Stimulated activated naive CD8-positive, alpha-beta T cell treated with anti-CD3 and anti-CD28 coated beads, Interleukin-15, amount 100 ng/mL, for 72 hours (primary cell): ENCODE measurements at regions not wholly inside any gene's neighbourhood (a gene's known extent, or its start where the extent isn't known, plus 50 kb on each side); places are given as distances from the start of the nearest gene placed in this dataset.

ENCODE experiments used
- ATAC-seq: fragments of 150-1000 bp; cut with Tn5 transposase; 2 replicates; pipeline ENCODE4 v1.10.0; 2021; ENCODE audit warnings: mild to moderate bottlenecking, moderate library complexity
- DNase-seq, 2 donors: peaks; one replicate each; pipeline ENCODE4 v3.0.0; 2021 to 2022
- H3K27ac Mint-ChIP-seq, 2 donors: one replicate each; pipeline ENCODE4 v1.8.0; 2022; ENCODE audit warnings: mild to moderate bottlenecking in 2 of 2, mixed read lengths in 2 of 2, moderate library complexity in 2 of 2
- H3K27me3 Mint-ChIP-seq: one replicate; pipeline ENCODE4 v1.8.0; 2022; ENCODE audit warnings: mixed read lengths
- H3K4me1 Mint-ChIP-seq: one replicate; pipeline ENCODE4 v1.8.0; 2022; ENCODE audit warnings: mild to moderate bottlenecking, mixed read lengths
- H3K4me3 Mint-ChIP-seq, 2 donors: one replicate each; pipeline ENCODE4 v1.8.0; 2022; ENCODE audit warnings: mild to moderate bottlenecking in 2 of 2, mixed read lengths in 2 of 2, moderate library complexity in 1 of 2
- H3K9me3 Mint-ChIP-seq, 2 donors: one replicate each; pipeline ENCODE4 v1.8.0; 2022; ENCODE audit warnings: mixed read lengths in 2 of 2

DNA sequence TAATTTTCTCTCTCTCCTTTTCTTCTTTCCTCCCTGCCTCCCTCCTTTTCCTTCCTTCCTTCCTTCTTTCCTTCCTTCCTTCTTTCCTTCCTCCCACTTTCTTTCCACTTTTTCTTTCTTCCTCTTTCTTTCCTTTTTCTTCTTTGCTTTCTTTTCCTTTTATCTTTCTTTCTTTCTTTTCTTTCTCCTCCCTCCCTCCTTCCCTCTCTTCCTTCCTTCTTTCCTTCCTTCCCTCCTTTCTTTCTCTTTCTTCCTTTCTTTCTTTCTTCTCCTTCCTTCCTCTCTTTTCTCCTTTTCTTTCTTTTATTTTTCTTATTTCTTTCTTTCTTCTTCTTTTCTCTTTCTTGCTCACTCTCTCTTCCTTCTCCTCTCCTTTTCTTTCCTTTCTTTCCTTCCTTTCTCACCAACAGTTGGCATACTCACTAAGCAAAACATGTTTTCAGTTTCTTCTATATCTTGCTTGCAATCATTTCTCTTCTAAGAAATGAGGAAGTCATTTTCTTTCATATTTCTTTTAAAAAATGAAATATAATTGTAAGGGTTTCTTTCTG is 97.1 kb upstream of the MAF start:
- no peaks in the 10 kb centered on the region for H3K27me3 Mint-ChIP-seq
- ATAC-seq (no peak), DNase-seq (no peak)
- no peak overlapping the region for H3K4me3 Mint-ChIP-seq
- peak overlapping the region in 1 of 2 donors; percentile 29 for H3K27ac Mint-ChIP-seq
- no peaks in the 10 kb centered on the region for H3K4me1 Mint-ChIP-seq
- peaks cover 11 to 12% of the 10 kb centered on the region in 2 donors for H3K9me3 Mint-ChIP-seq

DNA sequence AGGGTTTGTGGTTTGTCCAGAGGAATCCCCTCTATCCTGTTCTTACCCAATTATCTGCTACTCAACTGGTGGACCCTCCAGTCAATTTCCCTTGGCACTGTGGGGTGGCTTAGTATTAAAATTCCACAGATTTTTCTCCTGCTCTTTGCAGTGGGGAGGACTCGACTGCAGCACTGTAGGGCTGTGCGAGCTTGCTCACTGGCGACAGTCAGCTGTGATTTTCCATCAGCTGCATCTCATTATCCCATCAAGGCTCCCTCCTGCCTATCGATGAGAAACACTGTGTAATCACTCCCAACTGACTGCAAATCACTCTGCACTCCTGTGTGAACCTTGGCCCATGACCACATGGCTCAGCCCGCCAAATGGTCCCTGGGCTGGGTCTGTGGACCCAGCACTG is 90.5 kb upstream of the MAF start:
- no peak for DNase-seq
- Mint-ChIP-seq H3K4me3 (no peak overlapping the region), H3K9me3 (no peaks in the 10 kb centered on the region), H3K4me1 (no peaks in the 10 kb centered on the region), H3K27me3 (no peaks in the 10 kb centered on the region), H3K27ac (no peak overlapping the region)
- ATAC-seq, result no peak

DNA sequence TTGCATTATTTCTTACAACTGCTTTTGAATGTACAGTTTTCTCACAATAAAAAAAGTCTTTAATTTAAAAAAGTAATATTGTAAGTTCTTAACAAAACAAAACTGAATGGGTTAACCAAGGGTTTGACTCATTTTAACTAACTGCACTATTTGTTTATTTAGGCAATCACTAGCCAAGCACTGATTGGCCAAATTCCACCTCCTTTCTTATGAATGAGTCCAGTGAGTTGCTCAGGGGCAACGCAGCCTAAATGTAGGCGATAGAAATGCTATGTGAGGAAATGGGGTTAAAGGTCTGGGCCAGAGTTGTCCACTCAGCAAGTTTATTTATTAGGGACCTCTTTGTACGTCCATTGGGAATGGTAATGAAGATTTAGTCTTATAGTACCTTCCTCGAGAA is 89.6 kb upstream of the MAF start:
- no peak overlapping the region for H3K27ac Mint-ChIP-seq
- H3K4me1 Mint-ChIP-seq, result no peaks in the 10 kb centered on the region
- no peaks in the 10 kb centered on the region for H3K9me3 Mint-ChIP-seq
- DNase-seq, result no peak
- no peaks in the 10 kb centered on the region for H3K27me3 Mint-ChIP-seq
- no peak overlapping the region for H3K4me3 Mint-ChIP-seq
- no peak for ATAC-seq

DNA sequence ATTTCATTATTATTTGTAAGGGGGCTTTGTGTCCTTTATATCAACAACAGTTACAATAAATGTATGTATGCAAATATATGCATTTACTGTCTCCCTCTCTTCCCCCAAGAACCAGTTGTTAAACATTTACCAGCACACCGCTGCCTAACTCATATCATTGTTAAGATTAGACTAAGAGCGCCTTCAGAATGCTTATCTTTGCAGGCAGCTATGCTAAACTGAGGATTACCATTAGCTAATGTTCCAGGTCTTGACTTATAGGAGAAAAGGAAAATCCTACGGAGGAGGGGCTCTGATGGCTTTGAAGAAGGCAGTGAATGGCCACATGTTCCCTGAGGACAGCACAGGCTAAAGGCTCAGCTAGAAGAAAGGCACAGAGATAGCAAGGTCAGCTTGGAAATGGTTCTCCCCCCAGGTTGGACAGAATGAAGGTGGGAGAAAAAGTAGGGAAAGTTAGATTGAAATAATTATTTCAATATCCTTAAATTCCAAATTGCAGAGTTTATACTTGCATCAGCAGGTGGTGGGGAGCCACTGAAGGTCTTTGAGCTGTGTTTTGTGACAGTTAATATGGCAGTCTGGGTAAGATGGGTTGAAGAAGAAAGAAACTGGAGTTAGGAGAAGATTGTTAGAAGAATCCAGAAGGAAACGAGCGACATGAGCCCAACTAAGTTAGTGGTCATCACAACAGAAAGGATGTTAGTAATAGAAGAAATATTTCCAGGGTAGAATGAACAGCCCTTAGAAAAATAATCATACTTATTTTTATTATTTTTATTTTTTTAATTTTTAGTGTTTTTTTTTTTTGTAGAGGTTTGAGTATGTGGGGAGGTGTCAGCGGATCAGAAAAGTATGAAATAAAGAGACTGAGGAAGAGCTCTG is 87.0 kb upstream of the MAF start:
- no peak overlapping the region for H3K4me3 Mint-ChIP-seq
- no peak for DNase-seq
- ATAC-seq, result no peak
- H3K4me1 Mint-ChIP-seq, result no peaks in the 10 kb centered on the region
- H3K9me3 Mint-ChIP-seq, result no peaks in the 10 kb centered on the region
- no peaks in the 10 kb centered on the region for H3K27me3 Mint-ChIP-seq
- H3K27ac Mint-ChIP-seq, result no peak overlapping the region

DNA sequence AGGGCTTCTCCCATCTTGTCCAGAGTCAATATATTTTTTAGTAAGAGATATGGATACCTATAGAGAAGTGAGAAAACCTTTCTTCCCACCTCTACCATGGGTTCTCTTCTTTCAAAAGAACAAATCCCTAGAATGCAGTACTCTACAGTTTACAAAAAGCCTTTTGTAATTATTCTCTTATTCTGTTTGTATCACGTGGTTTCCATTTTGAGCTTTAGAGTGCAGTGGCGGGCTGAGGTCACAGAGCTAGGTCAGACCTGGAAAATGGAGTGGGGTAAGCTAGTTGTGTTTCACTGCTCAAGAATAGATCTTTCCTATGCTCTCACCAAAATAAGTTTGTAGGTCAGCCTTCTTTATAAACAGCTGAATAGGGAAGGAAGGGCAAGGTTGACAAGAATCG is 85.3 kb upstream of the MAF start:
- Mint-ChIP-seq H3K9me3 (no peaks in the 10 kb centered on the region), H3K27ac (no peak overlapping the region), H3K4me3 (no peak overlapping the region), H3K4me1 (no peaks in the 10 kb centered on the region), H3K27me3 (no peaks in the 10 kb centered on the region)
- ATAC-seq, result no peak
- DNase-seq, result no peak

DNA sequence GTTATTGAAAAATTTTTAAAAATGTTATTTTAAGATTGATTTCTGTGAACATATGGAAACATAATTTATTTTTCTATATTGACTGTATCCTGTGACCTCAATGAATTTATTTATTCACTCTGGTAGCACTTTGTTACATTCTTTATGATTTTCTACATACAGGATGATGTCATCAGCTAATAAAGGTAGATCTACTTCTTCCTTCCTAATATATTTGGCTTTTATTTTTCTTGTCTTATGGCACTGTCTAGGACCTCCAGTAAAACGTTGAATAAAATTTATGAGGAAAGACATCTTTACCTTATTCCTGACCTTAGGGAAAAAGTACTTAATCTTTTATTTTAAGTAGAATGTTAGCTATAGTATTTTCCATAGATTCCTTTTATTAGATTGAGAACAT is 78.8 kb upstream of the MAF start:
- no peaks in the 10 kb centered on the region for H3K27me3 Mint-ChIP-seq
- H3K4me1 Mint-ChIP-seq, result no peaks in the 10 kb centered on the region
- H3K4me3 Mint-ChIP-seq, result no peak overlapping the region
- no peak overlapping the region for H3K27ac Mint-ChIP-seq
- H3K9me3 Mint-ChIP-seq, result no peaks in the 10 kb centered on the region
- ATAC-seq, result no peak
- no peak for DNase-seq

DNA sequence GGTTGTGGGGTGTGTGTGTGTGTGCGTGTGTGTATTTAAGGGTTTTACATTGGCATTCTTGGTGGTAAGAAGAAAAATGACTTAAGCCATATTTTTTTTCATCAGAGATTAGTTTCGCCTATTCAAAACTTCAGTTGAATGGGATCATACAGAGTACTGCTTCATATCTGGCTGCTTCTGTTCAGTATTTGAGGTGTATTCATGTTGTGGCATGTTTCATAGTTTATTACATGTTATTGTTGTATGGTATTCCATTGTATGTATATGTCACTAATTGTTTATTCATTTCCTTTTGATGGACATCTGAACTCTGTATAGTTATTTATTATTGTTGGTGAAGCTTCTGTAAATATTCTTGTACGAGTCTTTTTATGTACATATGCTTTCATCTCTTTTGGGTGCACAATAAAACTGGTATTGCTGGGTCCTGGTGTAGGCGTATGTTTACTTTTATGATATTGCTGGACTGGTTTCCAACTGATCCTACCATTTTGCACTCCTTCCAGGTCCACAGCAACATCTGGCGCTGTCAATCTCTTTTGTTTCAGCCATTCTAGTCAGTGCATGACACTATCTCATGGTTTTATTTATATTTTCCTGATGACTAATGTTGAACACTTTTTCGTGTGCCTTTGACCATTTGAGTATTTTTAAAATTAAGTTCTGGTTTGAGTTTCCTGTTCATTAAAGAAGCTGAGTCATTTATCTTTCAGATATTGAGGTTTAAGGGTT is 77.4 kb upstream of the MAF start:
- ATAC-seq (no peak), DNase-seq (no peak)
- H3K27me3 Mint-ChIP-seq, result no peaks in the 10 kb centered on the region
- no peak overlapping the region for H3K4me3 Mint-ChIP-seq
- no peak overlapping the region for H3K27ac Mint-ChIP-seq
- H3K4me1 Mint-ChIP-seq, result no peaks in the 10 kb centered on the region
- H3K9me3 Mint-ChIP-seq, result no peaks in the 10 kb centered on the region

DNA sequence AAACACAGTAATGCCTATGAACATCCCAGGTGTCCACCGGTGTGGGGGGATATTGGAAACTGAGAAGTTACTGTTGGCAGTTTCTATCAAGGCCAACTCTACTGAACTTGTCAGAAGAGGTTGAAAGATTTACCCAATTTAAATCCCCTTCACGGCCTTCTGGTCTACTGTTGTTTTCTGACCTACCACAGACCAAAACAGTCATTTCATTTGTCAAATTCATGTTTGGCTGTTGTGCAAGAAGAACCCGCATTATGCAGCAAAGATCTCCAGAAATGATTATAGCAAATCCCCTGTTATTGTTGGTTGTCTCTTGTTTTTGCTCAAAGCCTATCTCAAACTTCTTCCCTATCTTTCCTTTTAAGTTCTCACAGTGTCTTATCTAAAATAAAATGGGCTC is 73.1 kb upstream of the MAF start:
- DNase-seq (no peak), ATAC-seq (no peak)
- H3K4me1 Mint-ChIP-seq, result no peaks in the 10 kb centered on the region
- H3K4me3 Mint-ChIP-seq, result no peak overlapping the region
- H3K9me3 Mint-ChIP-seq, result peaks cover 0 to 30% of the 10 kb centered on the region in 2 donors
- H3K27me3 Mint-ChIP-seq, result no peaks in the 10 kb centered on the region
- H3K27ac Mint-ChIP-seq, result no peak overlapping the region

DNA sequence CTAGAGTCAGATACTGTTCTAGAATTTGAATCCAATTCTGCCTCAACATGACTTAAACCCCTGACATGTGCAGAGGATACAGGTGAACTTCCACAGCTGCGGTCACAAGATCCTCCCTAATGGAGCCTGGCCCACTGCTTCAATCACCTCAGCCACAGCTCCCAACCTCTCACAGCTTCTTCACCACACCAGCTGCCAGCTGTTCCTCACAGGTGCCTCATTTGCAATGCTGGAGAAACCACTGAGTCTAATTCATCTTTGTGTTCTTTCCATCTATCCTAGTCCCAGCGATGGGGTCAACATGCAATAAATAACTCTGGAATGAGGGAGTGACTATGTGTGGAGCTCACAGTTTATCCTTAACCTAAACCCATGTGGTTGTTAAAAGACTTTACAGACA is 72.0 kb upstream of the MAF start:
- DNase-seq (no peak), ATAC-seq (no peak)
- Mint-ChIP-seq H3K27ac (no peak overlapping the region), H3K4me3 (no peak overlapping the region), H3K27me3 (no peaks in the 10 kb centered on the region), H3K9me3 (peaks cover 0 to 30% of the 10 kb centered on the region in 2 donors), H3K4me1 (no peaks in the 10 kb centered on the region)

DNA sequence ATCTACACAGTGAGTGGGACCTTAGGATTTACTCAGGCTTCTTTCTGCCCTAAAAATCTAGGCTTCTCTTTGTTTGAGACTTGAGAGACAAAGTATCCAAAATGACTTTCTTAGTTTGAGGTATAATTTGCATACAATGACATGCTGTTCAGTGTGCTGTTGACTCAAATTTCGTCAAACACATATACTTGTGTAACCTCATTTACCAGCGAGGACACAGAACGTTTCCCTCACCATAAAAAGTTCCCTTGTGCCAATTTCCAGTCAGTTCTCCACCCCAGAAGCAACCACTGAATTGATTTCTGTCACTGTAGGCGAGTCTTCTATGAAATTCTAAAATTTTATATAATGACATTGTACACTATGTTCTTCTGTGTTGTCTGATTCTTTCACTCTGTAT is 68.0 kb upstream of the MAF start:
- Mint-ChIP-seq H3K9me3 (peaks cover 3 to 35% of the 10 kb centered on the region in 2 donors), H3K4me3 (no peak overlapping the region), H3K27me3 (no peaks in the 10 kb centered on the region), H3K27ac (no peak overlapping the region), H3K4me1 (no peaks in the 10 kb centered on the region)
- no peak for ATAC-seq
- DNase-seq, result no peak

DNA sequence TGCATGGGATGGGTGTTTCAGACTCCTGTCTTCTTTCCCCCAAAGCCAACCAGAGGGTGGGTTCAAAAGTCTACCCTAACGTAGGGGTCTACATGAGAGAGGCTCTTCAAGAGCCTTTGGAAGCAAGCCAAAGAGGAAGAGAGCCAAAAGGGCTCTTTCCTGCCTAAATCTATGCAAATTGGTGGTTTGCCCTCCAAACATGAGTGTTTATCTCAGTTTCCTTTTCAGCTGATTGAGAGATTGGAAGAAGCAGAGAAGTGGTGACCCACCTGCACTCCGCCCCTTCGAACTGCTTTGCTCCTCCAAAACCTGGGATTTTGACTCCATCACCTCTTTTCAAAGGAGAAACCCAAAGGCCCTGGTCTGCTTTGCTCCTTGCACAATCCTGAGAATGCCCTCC is 65.4 kb upstream of the MAF start:
- ATAC-seq (no peak), DNase-seq (no peak)
- Mint-ChIP-seq H3K4me3 (no peak overlapping the region), H3K4me1 (no peaks in the 10 kb centered on the region), H3K27me3 (peaks cover 7% of the 10 kb centered on the region), H3K27ac (no peak overlapping the region), H3K9me3 (peaks cover 4 to 40% of the 10 kb centered on the region in 2 donors)

DNA sequence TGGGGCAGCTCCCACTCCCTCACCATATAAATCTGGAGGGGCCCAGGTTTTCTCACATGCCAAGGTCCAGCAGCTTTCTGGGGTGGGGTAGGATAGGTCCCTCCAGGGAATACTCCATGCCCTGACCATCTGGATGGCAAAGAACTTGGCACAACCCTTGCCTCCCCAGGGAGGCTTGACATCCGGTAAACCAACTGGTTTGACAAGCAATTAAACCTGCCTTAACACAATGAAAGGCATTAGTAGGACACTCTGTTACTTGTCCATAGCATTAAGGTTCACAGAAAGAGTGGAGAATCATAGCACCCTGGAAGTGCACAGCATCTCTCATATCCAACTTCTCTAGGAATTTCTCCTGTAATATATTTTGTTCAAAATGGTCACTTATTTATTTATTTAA is 63.9 kb upstream of the MAF start:
- DNase-seq (no peak), ATAC-seq (no peak)
- Mint-ChIP-seq H3K4me3 (no peak overlapping the region), H3K9me3 (peaks cover 4 to 26% of the 10 kb centered on the region in 2 donors), H3K27me3 (peaks cover 7% of the 10 kb centered on the region), H3K4me1 (no peaks in the 10 kb centered on the region), H3K27ac (no peak overlapping the region)

DNA sequence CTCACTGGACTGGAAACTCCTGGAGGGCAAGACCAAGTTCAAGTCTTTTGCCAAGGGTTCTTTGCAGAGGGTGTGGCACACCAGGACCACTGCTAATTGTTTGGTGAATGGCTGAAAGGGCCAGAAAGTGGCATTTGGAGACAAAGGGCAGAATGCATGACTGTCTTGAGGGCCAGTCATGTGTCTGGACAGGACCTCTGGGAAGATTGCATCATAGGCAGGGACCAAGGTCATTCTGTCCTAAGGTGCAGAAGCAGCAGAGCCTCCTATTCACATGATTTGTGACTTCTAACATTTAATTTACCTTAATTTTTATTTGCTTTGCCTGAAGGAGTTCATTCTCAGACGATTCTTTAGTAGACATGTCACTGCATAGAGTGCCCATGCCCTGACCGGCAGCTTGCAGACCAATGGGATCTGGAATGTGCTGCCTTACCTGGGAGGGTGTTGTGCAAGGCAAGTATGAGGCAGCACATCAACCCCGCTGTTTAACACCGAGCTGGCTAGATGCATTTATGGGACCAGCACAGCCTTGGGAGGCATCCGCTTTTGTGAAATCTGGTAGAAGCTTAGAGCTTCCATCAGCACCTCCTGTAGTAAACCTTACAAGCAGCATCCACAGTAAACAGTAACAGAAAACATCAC is 62.3 kb upstream of the MAF start:
- Mint-ChIP-seq H3K27me3 (peaks cover 7% of the 10 kb centered on the region), H3K4me1 (no peaks in the 10 kb centered on the region), H3K9me3 (peaks cover 4 to 19% of the 10 kb centered on the region in 2 donors), H3K27ac (peak overlapping the region in 1 of 2 donors; percentile 68), H3K4me3 (no peak overlapping the region)
- ATAC-seq (no peak), DNase-seq (no peak)

DNA sequence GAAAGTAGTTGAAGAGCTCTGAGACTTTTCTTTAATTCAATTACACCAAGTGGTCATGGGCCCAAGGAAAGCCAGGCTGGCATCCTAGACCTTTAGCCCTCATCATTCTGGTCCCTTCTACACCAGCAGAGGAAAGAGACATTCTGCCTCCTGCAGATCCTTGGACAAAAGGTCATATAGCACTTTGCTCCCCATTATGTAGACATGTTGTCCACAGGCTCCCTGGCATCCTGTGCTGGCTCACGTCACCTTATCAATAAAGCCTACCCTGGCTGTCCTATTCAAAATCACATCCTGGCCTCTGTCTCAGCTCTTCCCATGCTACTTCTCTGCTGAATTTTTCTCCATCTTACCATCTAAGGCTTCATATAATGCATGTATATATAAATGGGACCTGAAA is 61.6 kb upstream of the MAF start:
- Mint-ChIP-seq H3K4me3 (no peak overlapping the region), H3K27me3 (peaks cover 7% of the 10 kb centered on the region), H3K4me1 (no peaks in the 10 kb centered on the region), H3K9me3 (peaks cover 4 to 19% of the 10 kb centered on the region in 2 donors), H3K27ac (no peak overlapping the region)
- ATAC-seq (no peak), DNase-seq (no peak)

DNA sequence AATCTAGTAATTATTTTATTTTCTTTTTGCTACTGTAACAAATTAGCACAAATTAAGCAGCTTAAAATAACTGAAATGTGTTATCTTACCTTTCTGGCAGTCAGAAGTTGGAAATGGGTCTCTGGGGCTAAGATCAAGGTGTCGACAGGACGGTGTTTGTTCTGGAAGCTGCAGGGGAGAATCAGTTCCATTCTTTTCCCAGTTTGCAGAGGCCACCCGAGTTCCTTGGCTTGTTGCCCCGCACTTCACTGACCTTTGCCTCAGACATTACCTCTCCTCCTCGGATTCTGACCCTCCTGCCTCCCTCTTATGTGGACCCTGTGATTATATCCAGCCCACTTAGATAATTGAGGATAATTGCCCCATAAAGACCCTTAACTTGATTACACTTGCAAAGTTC is 61.0 kb upstream of the MAF start:
- Mint-ChIP-seq H3K27me3 (peaks cover 7% of the 10 kb centered on the region), H3K4me3 (no peak overlapping the region), H3K4me1 (no peaks in the 10 kb centered on the region), H3K27ac (no peak overlapping the region), H3K9me3 (peaks cover 4 to 19% of the 10 kb centered on the region in 2 donors)
- DNase-seq (no peak), ATAC-seq (no peak)

DNA sequence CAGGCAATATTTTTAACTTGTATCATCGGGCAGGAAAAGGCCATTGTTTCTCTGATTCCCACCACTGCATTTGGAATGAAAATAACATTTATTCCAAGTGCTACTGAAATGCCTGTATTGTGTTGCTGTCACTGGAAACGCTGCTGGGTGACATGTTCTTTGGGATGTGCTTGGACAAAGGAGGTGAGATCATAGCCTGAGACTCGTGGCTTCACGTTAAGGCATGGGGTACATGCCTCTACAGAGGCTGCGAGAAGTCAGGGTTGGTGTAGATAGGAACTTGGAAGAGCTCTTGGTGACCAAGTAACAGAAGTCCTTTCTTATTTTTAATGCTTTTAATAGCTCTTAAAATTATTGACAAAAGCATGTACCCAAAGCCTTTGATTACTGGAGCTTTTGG is 58.8 kb upstream of the MAF start:
- no peak for ATAC-seq
- no peaks in the 10 kb centered on the region for H3K4me1 Mint-ChIP-seq
- no peak overlapping the region for H3K4me3 Mint-ChIP-seq

More for the DNA sequence above, 58.8 kb upstream of the MAF start:
- H3K27ac Mint-ChIP-seq, result no peak overlapping the region
- H3K9me3 Mint-ChIP-seq, result peaks cover 4 to 19% of the 10 kb centered on the region in 2 donors
- peaks cover 7% of the 10 kb centered on the region for H3K27me3 Mint-ChIP-seq
- no peak for DNase-seq
